Endodermal cell (in vitro differentiated cells): ENCODE measurements at regions not wholly inside any gene's neighbourhood (a gene's known extent, or its start where the extent isn't known, plus 50 kb on each side); places are given as distances from the start of the nearest gene placed in this dataset.

Experiments
- DNase-seq: peaks from one replicate; pipeline ENCODE4 v3.0.0-alpha.2; 2017
- H3K27ac ChIP-seq: 2 replicates; pipeline ENCODE4 v1.5.1; 2013; ENCODE audit warnings: mild to moderate bottlenecking, low read depth, low read length, moderate library complexity
- H3K27me3 ChIP-seq: 2 replicates; pipeline ENCODE4 v1.6.1; 2013; ENCODE audit warnings: mild to moderate bottlenecking, low read length, moderate library complexity; ENCODE audit not compliant: insufficient read depth, control insufficient read depth, poor library complexity, severe bottlenecking
- H3K36me3 ChIP-seq: 2 replicates; pipeline ENCODE4 v1.7.0; 2013; ENCODE audit warnings: mild to moderate bottlenecking, low read length, moderate library complexity; ENCODE audit not compliant: control insufficient read depth, insufficient read depth
- H3K4me1 ChIP-seq: one replicate; pipeline ENCODE4 v1.7.0; 2013; ENCODE audit warnings: low read length; ENCODE audit not compliant: control insufficient read depth, insufficient read depth
- H3K4me3 ChIP-seq: 2 replicates; pipeline ENCODE4 v1.5.1; 2013; ENCODE audit warnings: mild to moderate bottlenecking, low read length, moderate library complexity
- H3K9ac ChIP-seq: 2 replicates; pipeline ENCODE4 v1.6.1; 2013; ENCODE audit warnings: mild to moderate bottlenecking, low read length, moderate library complexity; ENCODE audit not compliant: poor library complexity, severe bottlenecking; ENCODE audit errors: extremely low read depth
- H3K9me3 ChIP-seq: 2 replicates; pipeline ENCODE4 v1.6.1; 2013; ENCODE audit warnings: mild to moderate bottlenecking, low read length, moderate library complexity; ENCODE audit not compliant: control insufficient read depth
- H3K27ac Mint-ChIP-seq: 2 replicates; pipeline ENCODE4 v1.8.0; 2020; ENCODE audit warnings: mixed read lengths
- H3K27me3 Mint-ChIP-seq: 2 replicates; pipeline ENCODE4 v1.8.0; 2021; ENCODE audit warnings: mild to moderate bottlenecking, mixed read lengths; ENCODE audit not compliant: insufficient read depth
- H3K36me3 Mint-ChIP-seq: 2 replicates; pipeline ENCODE4 v1.8.0; 2020; ENCODE audit warnings: low read depth, mixed read lengths
- H3K4me1 Mint-ChIP-seq: 2 replicates; pipeline ENCODE4 v1.8.0; 2020; ENCODE audit warnings: mixed read lengths
- H3K4me3 Mint-ChIP-seq: 2 replicates; pipeline ENCODE4 v1.8.0; 2020; ENCODE audit warnings: mild to moderate bottlenecking, moderate library complexity, mixed read lengths
- H3K9me3 Mint-ChIP-seq: 2 replicates; pipeline ENCODE4 v1.8.0; 2020; ENCODE audit warnings: mild to moderate bottlenecking, mixed read lengths
- WGBS, 2 experiments: methylation state at CpG; one replicate each; pipeline versions ENCODE4 v1.1.5 to v1.1.7; 2013; ENCODE audit warnings: missing lambda C conversion rate in 2 of 2, mixed read lengths in 1 of 2; ENCODE audit not compliant: insufficient coverage in 1 of 2, insufficient read length in 1 of 2; 5-methylcytosine and 5-hydroxymethylcytosine counted together
- TF ChIP-seq, protein P1 (sequence below): fragments of 200-600 bp; sonication (generic); conservative IDR thresholded peaks from 2 replicates; pipeline ENCODE4 v1.5.0; 2021; ENCODE audit warnings: antibody characterized with exemption, mild to moderate bottlenecking

- Histone ChIP-seq H3K36me3 (no peaks in the 10 kb centered on the region), H3K9me3 (no peaks in the 10 kb centered on the region), H3K27me3 (no peaks in the 10 kb centered on the region), H3K4me3 (no peak overlapping the region), H3K9ac (no peak overlapping the region), H3K27ac (no peak overlapping the region), H3K4me1 (no peaks in the 10 kb centered on the region)
- H3K27ac Mint-ChIP-seq, result no peak overlapping the region
- peaks cover under 1% of the 10 kb centered on the region for H3K4me1 Mint-ChIP-seq
- H3K27me3 Mint-ChIP-seq, result no peaks in the 10 kb centered on the region
- no peaks in the 10 kb centered on the region for H3K9me3 Mint-ChIP-seq
- DNase-seq, result no peak
- H3K36me3 Mint-ChIP-seq, result no peaks in the 10 kb centered on the region
- WGBS, 2 experiments, result 97 to 100% methylated on average over 3 of the region's 3 CpGs
- no peak overlapping the region for H3K4me3 Mint-ChIP-seq
- TF ChIP-seq, protein P1, sequence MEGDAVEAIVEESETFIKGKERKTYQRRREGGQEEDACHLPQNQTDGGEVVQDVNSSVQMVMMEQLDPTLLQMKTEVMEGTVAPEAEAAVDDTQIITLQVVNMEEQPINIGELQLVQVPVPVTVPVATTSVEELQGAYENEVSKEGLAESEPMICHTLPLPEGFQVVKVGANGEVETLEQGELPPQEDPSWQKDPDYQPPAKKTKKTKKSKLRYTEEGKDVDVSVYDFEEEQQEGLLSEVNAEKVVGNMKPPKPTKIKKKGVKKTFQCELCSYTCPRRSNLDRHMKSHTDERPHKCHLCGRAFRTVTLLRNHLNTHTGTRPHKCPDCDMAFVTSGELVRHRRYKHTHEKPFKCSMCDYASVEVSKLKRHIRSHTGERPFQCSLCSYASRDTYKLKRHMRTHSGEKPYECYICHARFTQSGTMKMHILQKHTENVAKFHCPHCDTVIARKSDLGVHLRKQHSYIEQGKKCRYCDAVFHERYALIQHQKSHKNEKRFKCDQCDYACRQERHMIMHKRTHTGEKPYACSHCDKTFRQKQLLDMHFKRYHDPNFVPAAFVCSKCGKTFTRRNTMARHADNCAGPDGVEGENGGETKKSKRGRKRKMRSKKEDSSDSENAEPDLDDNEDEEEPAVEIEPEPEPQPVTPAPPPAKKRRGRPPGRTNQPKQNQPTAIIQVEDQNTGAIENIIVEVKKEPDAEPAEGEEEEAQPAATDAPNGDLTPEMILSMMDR, result no peak
Observed at GRCh38 chr21:35149698-35150097, 100.6 kb upstream of the RUNX1 start.

DNA sequence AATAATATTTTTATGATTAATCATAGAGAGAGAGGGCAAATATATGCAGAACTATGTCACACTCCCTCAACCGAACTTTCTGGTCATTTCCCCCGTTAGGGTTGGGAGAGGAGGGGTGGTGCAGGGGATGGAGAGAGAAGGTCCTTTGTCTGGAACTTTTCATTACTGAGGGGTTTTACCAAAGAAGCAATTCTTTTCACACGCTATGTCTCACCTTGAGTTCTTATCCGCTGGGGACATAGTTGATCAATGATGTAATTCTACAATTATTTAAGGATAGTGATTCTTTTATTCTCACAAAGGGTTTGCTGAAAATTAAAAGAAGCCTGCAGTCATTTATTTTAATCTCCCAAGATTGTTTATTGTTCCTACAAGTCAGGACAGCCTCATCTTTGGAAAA lies 98.3 kb upstream of the RUNX1 start:
- Mint-ChIP-seq H3K27ac (no peak overlapping the region), H3K9me3 (no peaks in the 10 kb centered on the region), H3K4me1 (no peaks in the 10 kb centered on the region), H3K36me3 (no peaks in the 10 kb centered on the region), H3K4me3 (no peak overlapping the region), H3K27me3 (no peaks in the 10 kb centered on the region)
- Histone ChIP-seq H3K4me3 (no peak overlapping the region), H3K9ac (no peak overlapping the region), H3K27me3 (no peaks in the 10 kb centered on the region), H3K9me3 (no peaks in the 10 kb centered on the region), H3K36me3 (no peaks in the 10 kb centered on the region), H3K4me1 (no peaks in the 10 kb centered on the region), H3K27ac (no peak overlapping the region)
- DNase-seq, result no peak
- WGBS, 2 experiments, result 95% methylated on average over 4 of the region's 4 CpGs; no CpG with 5 or more reads in 1 of the 2 experiments
- TF ChIP-seq, protein P1, result no peak

DNA sequence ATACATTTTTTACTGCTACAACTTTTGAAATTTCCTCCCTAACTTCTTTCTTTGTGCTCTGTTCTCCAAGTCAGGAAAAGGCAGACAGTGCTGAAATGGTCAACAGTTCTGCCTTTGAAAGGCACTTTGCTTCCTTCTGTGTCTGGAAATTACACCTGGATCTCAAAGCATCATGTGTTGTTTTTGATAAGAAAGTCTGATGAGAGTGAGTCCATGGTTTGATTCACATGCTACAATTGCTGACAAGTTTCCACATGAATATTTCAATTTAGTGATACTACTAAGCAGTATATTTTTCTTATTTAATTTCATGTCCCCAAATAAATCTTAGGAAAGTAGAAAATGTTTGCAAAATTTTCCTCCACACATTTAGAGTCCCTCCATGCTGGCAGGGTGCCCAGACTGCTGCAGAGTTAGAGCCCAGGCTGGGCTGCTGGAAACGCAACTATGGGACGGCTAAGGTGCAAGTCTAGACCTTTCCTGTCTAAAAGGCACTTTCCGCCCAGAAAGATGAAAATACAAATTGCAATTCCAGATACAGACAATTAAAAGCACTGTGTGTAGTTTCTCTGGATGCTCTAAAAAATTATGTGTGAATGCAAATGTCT lies 96.6 kb upstream of the RUNX1 start:
- WGBS, 2 experiments, result 89 to 100% methylated on average over 2 to 3 of the region's 3 CpGs
- Mint-ChIP-seq H3K27me3 (no peaks in the 10 kb centered on the region), H3K4me1 (no peaks in the 10 kb centered on the region), H3K27ac (no peak overlapping the region), H3K9me3 (no peaks in the 10 kb centered on the region), H3K4me3 (no peak overlapping the region), H3K36me3 (no peaks in the 10 kb centered on the region)
- no peak for DNase-seq
- Histone ChIP-seq H3K27ac (no peak overlapping the region), H3K9ac (no peak overlapping the region), H3K27me3 (no peaks in the 10 kb centered on the region), H3K4me1 (no peaks in the 10 kb centered on the region), H3K9me3 (no peaks in the 10 kb centered on the region), H3K36me3 (no peaks in the 10 kb centered on the region), H3K4me3 (no peak overlapping the region)
- TF ChIP-seq, protein P1, result no peak
